ENCODE measurements at regions not wholly inside any gene's neighbourhood (a gene's known extent, or its start where the extent isn't known, plus 50 kb on each side); places are given as distances from the start of the nearest gene placed in this dataset.

GRCh38 chr5:89769975-89770374, 639.6 kb downstream of the CETN3 start:
- DNase-seq (ENCODE audit: extremely low spot score, unreplicated experiment): no peak
- H3K4me1 Mint-ChIP-seq (ENCODE audit: unreplicated experiment): no peaks in the 10 kb centered on the region
- H3K36me3 Mint-ChIP-seq (ENCODE audit: unreplicated experiment): no peaks in the 10 kb centered on the region
- H3K27ac Mint-ChIP-seq (ENCODE audit: unreplicated experiment): no peak overlapping the region
- H3K27me3 Mint-ChIP-seq (ENCODE audit: unreplicated experiment): no peaks in the 10 kb centered on the region
- TF ChIP-seq, protein P1, sequence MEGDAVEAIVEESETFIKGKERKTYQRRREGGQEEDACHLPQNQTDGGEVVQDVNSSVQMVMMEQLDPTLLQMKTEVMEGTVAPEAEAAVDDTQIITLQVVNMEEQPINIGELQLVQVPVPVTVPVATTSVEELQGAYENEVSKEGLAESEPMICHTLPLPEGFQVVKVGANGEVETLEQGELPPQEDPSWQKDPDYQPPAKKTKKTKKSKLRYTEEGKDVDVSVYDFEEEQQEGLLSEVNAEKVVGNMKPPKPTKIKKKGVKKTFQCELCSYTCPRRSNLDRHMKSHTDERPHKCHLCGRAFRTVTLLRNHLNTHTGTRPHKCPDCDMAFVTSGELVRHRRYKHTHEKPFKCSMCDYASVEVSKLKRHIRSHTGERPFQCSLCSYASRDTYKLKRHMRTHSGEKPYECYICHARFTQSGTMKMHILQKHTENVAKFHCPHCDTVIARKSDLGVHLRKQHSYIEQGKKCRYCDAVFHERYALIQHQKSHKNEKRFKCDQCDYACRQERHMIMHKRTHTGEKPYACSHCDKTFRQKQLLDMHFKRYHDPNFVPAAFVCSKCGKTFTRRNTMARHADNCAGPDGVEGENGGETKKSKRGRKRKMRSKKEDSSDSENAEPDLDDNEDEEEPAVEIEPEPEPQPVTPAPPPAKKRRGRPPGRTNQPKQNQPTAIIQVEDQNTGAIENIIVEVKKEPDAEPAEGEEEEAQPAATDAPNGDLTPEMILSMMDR (IDR thresholded peaks at IDR 0.05): no peak
- H3K4me3 Mint-ChIP-seq (ENCODE audit: unreplicated experiment): no peak overlapping the region
- no peaks in the 10 kb centered on the region for H3K9me3 Mint-ChIP-seq (ENCODE audit: unreplicated experiment)

- Mint-ChIP-seq H3K36me3 (ENCODE audit: unreplicated experiment) (no peaks in the 10 kb centered on the region), H3K27ac (ENCODE audit: unreplicated experiment) (no peak overlapping the region)
- TF ChIP-seq, protein P1 (IDR thresholded peaks at IDR 0.05): no peak
Measured at GRCh38 chr5:89759802-89760201, 649.8 kb downstream of the CETN3 start.

GRCh38 chr5:89758146-89758545, 651.4 kb downstream of the CETN3 start:
- Mint-ChIP-seq H3K27ac (ENCODE audit: unreplicated experiment) (no peak overlapping the region), H3K27me3 (ENCODE audit: unreplicated experiment) (no peaks in the 10 kb centered on the region)

More at GRCh38 chr5:89759802-89760201, 649.8 kb downstream of the CETN3 start:
- Mint-ChIP-seq H3K4me3 (ENCODE audit: unreplicated experiment) (no peak overlapping the region), H3K4me1 (ENCODE audit: unreplicated experiment) (peaks cover 15% of the 10 kb centered on the region), H3K9me3 (ENCODE audit: unreplicated experiment) (no peaks in the 10 kb centered on the region), H3K27me3 (ENCODE audit: unreplicated experiment) (no peaks in the 10 kb centered on the region)
- DNase-seq (ENCODE audit: extremely low spot score, unreplicated experiment): no peak

DNA sequence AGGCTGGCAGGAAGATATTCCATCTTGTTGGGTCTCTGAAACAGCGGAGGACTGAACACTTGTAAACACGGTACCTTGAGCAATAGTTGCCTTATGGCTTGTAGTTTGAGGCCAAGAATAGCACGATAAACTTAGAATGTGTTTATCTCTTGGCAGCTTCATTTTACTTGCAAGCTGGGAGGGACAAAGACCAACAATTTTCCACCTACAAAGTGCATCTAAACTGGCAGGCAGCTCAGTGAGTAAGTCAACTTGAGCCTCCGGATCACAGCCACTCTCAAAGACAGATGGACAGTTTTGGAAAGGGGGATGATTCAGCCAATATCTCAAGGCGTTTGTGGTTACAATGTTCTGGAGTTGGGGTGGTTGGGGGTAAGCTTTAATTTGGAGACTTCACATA, 652.6 kb downstream of the CETN3 start:
- no peak overlapping the region for H3K4me3 Mint-ChIP-seq (ENCODE audit: unreplicated experiment)
- H3K9me3 Mint-ChIP-seq (ENCODE audit: unreplicated experiment): no peaks in the 10 kb centered on the region
- peaks cover 15% of the 10 kb centered on the region for H3K4me1 Mint-ChIP-seq (ENCODE audit: unreplicated experiment)
- DNase-seq (ENCODE audit: extremely low spot score, unreplicated experiment): no peak
- H3K27ac Mint-ChIP-seq (ENCODE audit: unreplicated experiment): no peak overlapping the region
- H3K36me3 Mint-ChIP-seq (ENCODE audit: unreplicated experiment): no peaks in the 10 kb centered on the region
- TF ChIP-seq, protein P1 (IDR thresholded peaks at IDR 0.05): no peak
- H3K27me3 Mint-ChIP-seq (ENCODE audit: unreplicated experiment): no peaks in the 10 kb centered on the region

More at GRCh38 chr5:89758146-89758545, 651.4 kb downstream of the CETN3 start:
- peaks cover 15% of the 10 kb centered on the region for H3K4me1 Mint-ChIP-seq (ENCODE audit: unreplicated experiment)
- no peak overlapping the region for H3K4me3 Mint-ChIP-seq (ENCODE audit: unreplicated experiment)
- TF ChIP-seq, protein P1 (IDR thresholded peaks at IDR 0.05): no peak
- H3K36me3 Mint-ChIP-seq (ENCODE audit: unreplicated experiment): no peaks in the 10 kb centered on the region
- no peak for DNase-seq (ENCODE audit: extremely low spot score, unreplicated experiment)
- H3K9me3 Mint-ChIP-seq (ENCODE audit: unreplicated experiment): no peaks in the 10 kb centered on the region

- Mint-ChIP-seq H3K4me3 (ENCODE audit: unreplicated experiment) (no peak overlapping the region), H3K36me3 (ENCODE audit: unreplicated experiment) (no peaks in the 10 kb centered on the region), H3K27me3 (ENCODE audit: unreplicated experiment) (no peaks in the 10 kb centered on the region), H3K4me1 (ENCODE audit: unreplicated experiment) (peaks cover 12% of the 10 kb centered on the region), H3K27ac (ENCODE audit: unreplicated experiment) (no peak overlapping the region), H3K9me3 (ENCODE audit: unreplicated experiment) (no peaks in the 10 kb centered on the region)
- TF ChIP-seq, protein P1 (IDR thresholded peaks at IDR 0.05): no peak
- DNase-seq (ENCODE audit: extremely low spot score, unreplicated experiment): no peak
Measured at GRCh38 chr5:89755024-89755423, 654.5 kb downstream of the CETN3 start.
